Sigmoid colon (tissue), 6 donors: ENCODE measurements at regions not wholly inside any gene's neighbourhood (a gene's known extent, or its start where the extent isn't known, plus 50 kb on each side); places are given as distances from the start of the nearest gene placed in this dataset.

Experiments
- DNase-seq: peaks from one replicate; pipeline ENCODE4 v3.0.0-alpha.2; 2019
- H3K27ac ChIP-seq, 4 donors: fragments of 200-600 bp; sonication (generic); one replicate each; pipeline ENCODE4 v1.5.1; 2016 to 2019; ENCODE audit warnings: mild to moderate bottlenecking in 1 of 4
- H3K27me3 ChIP-seq, 3 donors: fragments of 200-600 bp; sonication (generic); one replicate each; pipeline ENCODE4 v1.5.1; 2019; ENCODE audit warnings: mild to moderate bottlenecking in 1 of 3
- H3K36me3 ChIP-seq, 4 donors: fragments of 200-600 bp; sonication (generic); one replicate each; pipeline ENCODE4 v1.5.1; 2016 to 2019
- H3K4me1 ChIP-seq, 4 donors: fragments of 200-600 bp; sonication (generic); one replicate each; pipeline ENCODE4 v1.5.1; 2017 to 2019
- H3K4me3 ChIP-seq, 4 donors: fragments of 200-600 bp; sonication (generic); one replicate each; pipeline ENCODE4 v1.5.1; 2017 to 2019; ENCODE audit warnings: mild to moderate bottlenecking in 2 of 4, moderate library complexity in 1 of 4
- H3K9me3 ChIP-seq, 4 donors: fragments of 200-600 bp in 3 of 4; sonication (generic) in 3 of 4; one replicate each; pipeline versions ENCODE4 v1.5.1 to v1.6.1; 2013 to 2019
- CTCF ChIP-seq, 4 experiments: fragments of 450-650 bp in 3 of 4; fragments of 200-600 bp in 1 of 4; IDR thresholded peaks; one replicate each; pipeline ENCODE4 v1.5.1; 2016 to 2019; ENCODE audit warnings: antibody characterized with exemption in 4 of 4, mild to moderate bottlenecking in 3 of 4, moderate library complexity in 2 of 4
- EP300 ChIP-seq, 4 donors: sonication (generic); formaldehyde crosslinking; IDR thresholded peaks; one replicate each; pipeline ENCODE4 v1.6.1; 2017; ENCODE audit warnings: antibody characterized with exemption in 4 of 4
- POLR2A ChIP-seq, 2 donors: fragments of 450-650 bp; IDR thresholded peaks; one replicate each; pipeline ENCODE4 v1.6.1; 2016; ENCODE audit warnings: antibody characterized with exemption in 2 of 2, mild to moderate bottlenecking in 2 of 2, moderate library complexity in 2 of 2
- POLR2AphosphoS5 ChIP-seq, 4 donors: sonication (generic); formaldehyde crosslinking; IDR thresholded peaks; one replicate each; pipeline ENCODE4 v1.6.1; 2017; ENCODE audit warnings: antibody characterized with exemption in 4 of 4
- WGBS, 2 donors: extraction: QIAGEN DNeasy Blood & Tissue Kit; methylation state at CpG; one replicate each; pipeline ENCODE4 v1.1.7; 2013; 5-methylcytosine and 5-hydroxymethylcytosine counted together
- intact Hi-C: fragments of 100-400 bp; cut with DNase I; formaldehyde crosslinking; loops from one replicate; pipeline ENCODE4 v1.15.1; 2023
- donor health status: healthy with polysubstance abuse.
- donor health status: healthy.

- H3K4me3 ChIP-seq: no peak overlapping the region
- H3K27ac ChIP-seq: no peak overlapping the region
- intact Hi-C loops: no loop called here
- no peaks in the 10 kb centered on the region for H3K9me3 ChIP-seq
- no peaks in the 10 kb centered on the region for H3K27me3 ChIP-seq
- DNase-seq: no peak
- TF ChIP-seq POLR2AphosphoS5 (IDR thresholded peaks at IDR 0.05) (no peak), CTCF (IDR thresholded peaks at IDR 0.05) (no peak), EP300 (IDR thresholded peaks at IDR 0.05) (no peak), POLR2A (IDR thresholded peaks at IDR 0.05) (no peak)
- H3K36me3 ChIP-seq: no peaks in the 10 kb centered on the region
- WGBS, 2 donors: 79 to 95% methylated on average over 1 of the region's 1 CpG
- H3K4me1 ChIP-seq: no peaks in the 10 kb centered on the region
Observed at GRCh38 chr3:74506246-74506645, 108.2 kb downstream of the CNTN3 start.

GRCh38 chr3:74501007-74501406 lies 113.5 kb downstream of the CNTN3 start:
- no peak overlapping the region for H3K4me3 ChIP-seq

GRCh38 chr3:74500257-74500656 lies 114.2 kb downstream of the CNTN3 start:
- no peaks in the 10 kb centered on the region for H3K9me3 ChIP-seq
- no peak overlapping the region for H3K27ac ChIP-seq
- WGBS, 2 donors: 84 to 87% methylated on average over 5 of the region's 5 CpGs
- H3K4me3 ChIP-seq: no peak overlapping the region
- no peak for DNase-seq
- no peak for TF ChIP-seq POLR2AphosphoS5 (IDR thresholded peaks at IDR 0.05)
- no peak for TF ChIP-seq EP300 (IDR thresholded peaks at IDR 0.05)
- TF ChIP-seq CTCF (IDR thresholded peaks at IDR 0.05): no peak
- no peak for TF ChIP-seq POLR2A (IDR thresholded peaks at IDR 0.05)
- no peaks in the 10 kb centered on the region for H3K36me3 ChIP-seq
- H3K27me3 ChIP-seq: no peaks in the 10 kb centered on the region
- H3K4me1 ChIP-seq: no peaks in the 10 kb centered on the region
- intact Hi-C loops: no loop called here

More at GRCh38 chr3:74501007-74501406, 113.5 kb downstream of the CNTN3 start:
- TF ChIP-seq CTCF (IDR thresholded peaks at IDR 0.05) (no peak), EP300 (IDR thresholded peaks at IDR 0.05) (no peak), POLR2A (IDR thresholded peaks at IDR 0.05) (no peak), POLR2AphosphoS5 (IDR thresholded peaks at IDR 0.05) (no peak)
- no peaks in the 10 kb centered on the region for H3K4me1 ChIP-seq
- no peak for DNase-seq
- H3K27ac ChIP-seq: no peak overlapping the region
- no peaks in the 10 kb centered on the region for H3K9me3 ChIP-seq
- intact Hi-C loops: no loop called here
- no peaks in the 10 kb centered on the region for H3K36me3 ChIP-seq
- 61 to 86% methylated on average over 6 of the region's 6 CpGs for WGBS, 2 donors
- no peaks in the 10 kb centered on the region for H3K27me3 ChIP-seq

GRCh38 chr3:74491874-74492273 lies 122.6 kb downstream of the CNTN3 start:
- Histone ChIP-seq H3K27me3 (no peaks in the 10 kb centered on the region), H3K4me1 (no peaks in the 10 kb centered on the region), H3K27ac (no peak overlapping the region), H3K36me3 (no peaks in the 10 kb centered on the region), H3K9me3 (no peaks in the 10 kb centered on the region), H3K4me3 (no peak overlapping the region)
- DNase-seq: no peak
- WGBS, 2 donors: 66 to 70% methylated on average over 1 of the region's 1 CpG
- intact Hi-C loops: no loop called here
- TF ChIP-seq CTCF (IDR thresholded peaks at IDR 0.05) (no peak), POLR2A (IDR thresholded peaks at IDR 0.05) (no peak)

GRCh38 chr3:74489050-74489792 lies 125.2 kb downstream of the CNTN3 start:
- Histone ChIP-seq H3K36me3 (no peaks in the 10 kb centered on the region), H3K27me3 (no peaks in the 10 kb centered on the region), H3K27ac (no peak overlapping the region), H3K4me3 (no peak overlapping the region), H3K9me3 (no peaks in the 10 kb centered on the region), H3K4me1 (no peaks in the 10 kb centered on the region)
- DNase-seq: no peak
- 56 to 70% methylated on average over 3 of the region's 3 CpGs for WGBS, 2 donors
- TF ChIP-seq POLR2AphosphoS5 (IDR thresholded peaks at IDR 0.05) (no peak), CTCF (IDR thresholded peaks at IDR 0.05) (no peak), EP300 (IDR thresholded peaks at IDR 0.05) (no peak), POLR2A (IDR thresholded peaks at IDR 0.05) (no peak)
- intact Hi-C loops: no loop called here
